Liver (tissue), 8 donors: ENCODE measurements at regions not wholly inside any gene's neighbourhood (a gene's known extent, or its start where the extent isn't known, plus 50 kb on each side); places are given as distances from the start of the nearest gene placed in this dataset.

ENCODE experiments used
- DNase-seq: peaks from one replicate; pipeline ENCODE4 v3.0.0-alpha.2; 2017; ENCODE audit warnings: low spot score
- H3K27ac ChIP-seq, 2 donors: one replicate each; pipeline ENCODE4 v1.7.0; 2013; ENCODE audit warnings: inconsistent platforms in 2 of 2, low read length in 2 of 2, control low read depth in 1 of 2, low read depth in 1 of 2, mild to moderate bottlenecking in 1 of 2
- H3K27me3 ChIP-seq, 4 donors: one replicate each; pipeline versions ENCODE4 v1.6.1 to v1.7.0; 2013; ENCODE audit warnings: low read length in 3 of 4, inconsistent platforms in 1 of 4, mild to moderate bottlenecking in 1 of 4, moderate library complexity in 1 of 4; ENCODE audit not compliant: control insufficient read depth in 4 of 4, insufficient read depth in 4 of 4
- H3K36me3 ChIP-seq, 4 donors: one replicate each; pipeline versions ENCODE4 v1.6.1 to v1.7.0; 2013; ENCODE audit warnings: low read length in 3 of 4, mild to moderate bottlenecking in 3 of 4, low read depth in 1 of 4, moderate library complexity in 1 of 4; ENCODE audit not compliant: control insufficient read depth in 4 of 4, insufficient read depth in 3 of 4
- H3K4me1 ChIP-seq, 4 donors: one replicate each; pipeline versions ENCODE4 v1.6.1 to v1.7.0; 2013; ENCODE audit warnings: low read length in 3 of 4, mild to moderate bottlenecking in 3 of 4, moderate library complexity in 1 of 4; ENCODE audit not compliant: control insufficient read depth in 4 of 4, insufficient read depth in 4 of 4
- H3K4me3 ChIP-seq, 3 donors: one replicate each; pipeline versions ENCODE4 v1.6.1 to v1.7.0; 2013; ENCODE audit warnings: low read length in 3 of 3, control low read depth in 1 of 3, low read depth in 1 of 3, mild to moderate bottlenecking in 1 of 3
- H3K9ac ChIP-seq, 2 donors: one replicate each; pipeline ENCODE4 v1.7.0; 2013; ENCODE audit warnings: low read length in 2 of 2, mild to moderate bottlenecking in 2 of 2, moderate library complexity in 2 of 2, control low read depth in 1 of 2, low read depth in 1 of 2
- H3K9me3 ChIP-seq, 4 donors: one replicate each; pipeline versions ENCODE4 v1.6.1 to v1.7.0; 2013; ENCODE audit warnings: low read length in 3 of 4; ENCODE audit not compliant: control insufficient read depth in 4 of 4
- ATF3 ChIP-seq: IDR thresholded peaks from 2 replicates; pipeline ENCODE4 v1.6.1; 2016; ENCODE audit warnings: antibody characterized with exemption
- CTCF ChIP-seq: fragments of 150-350 bp; IDR thresholded peaks from 2 replicates; pipeline ENCODE4 v1.5.1; 2017; ENCODE audit warnings: improper control_type of control experiment, low read depth, low read length; ENCODE audit not compliant: missing input control
- EGR1 ChIP-seq, 2 donors: IDR thresholded peaks; 2 replicates each; pipeline ENCODE4 v1.6.1; 2016 to 2018; ENCODE audit warnings: antibody characterized with exemption in 2 of 2, low read depth in 2 of 2
- FOXA1 ChIP-seq: IDR thresholded peaks from 2 replicates; pipeline ENCODE4 v1.6.1; 2016; ENCODE audit warnings: antibody characterized with exemption
- FOXA2 ChIP-seq: IDR thresholded peaks from 2 replicates; pipeline ENCODE4 v1.6.1; 2016; ENCODE audit warnings: antibody characterized with exemption
- GABPA ChIP-seq, 2 donors: IDR thresholded peaks in 1 of 2; conservative IDR thresholded peaks in 1 of 2; 2 replicates each; pipeline ENCODE4 v1.6.1; 2016; ENCODE audit warnings: antibody characterized with exemption in 2 of 2, mild to moderate bottlenecking in 1 of 2, moderate library complexity in 1 of 2
- HNF4G ChIP-seq: IDR thresholded peaks from 2 replicates; pipeline ENCODE4 v1.6.1; 2016; ENCODE audit warnings: antibody characterized with exemption
- JUND ChIP-seq, 2 donors: IDR thresholded peaks; 2 replicates each; pipeline ENCODE4 v1.6.1; 2016; ENCODE audit warnings: antibody characterized with exemption in 2 of 2
- MAX ChIP-seq: IDR thresholded peaks from 2 replicates; pipeline ENCODE4 v1.6.1; 2016; ENCODE audit warnings: antibody characterized with exemption
- NR2F2 ChIP-seq: IDR thresholded peaks from 2 replicates; pipeline ENCODE4 v1.6.1; 2016; ENCODE audit warnings: antibody characterized with exemption
- RAD21 ChIP-seq, 2 donors: IDR thresholded peaks; 2 replicates each; pipeline ENCODE4 v1.6.1; 2016; ENCODE audit warnings: antibody characterized with exemption in 2 of 2, mild to moderate bottlenecking in 2 of 2
- REST ChIP-seq: IDR thresholded peaks from 2 replicates; pipeline ENCODE4 v1.6.1; 2016; ENCODE audit warnings: antibody characterized with exemption, mild to moderate bottlenecking
- RXRA ChIP-seq, 2 donors: IDR thresholded peaks; 2 replicates each; pipeline ENCODE4 v1.6.1; 2017 to 2018; ENCODE audit warnings: antibody characterized with exemption in 2 of 2, mild to moderate bottlenecking in 1 of 2
- SP1 ChIP-seq: IDR thresholded peaks from 2 replicates; pipeline ENCODE4 v1.6.1; 2018; ENCODE audit warnings: antibody characterized with exemption, mild to moderate bottlenecking
- TAF1 ChIP-seq: conservative IDR thresholded peaks from 2 replicates; pipeline ENCODE4 v1.6.1; 2016; ENCODE audit warnings: antibody characterized with exemption, mild to moderate bottlenecking
- YY1 ChIP-seq: IDR thresholded peaks from 2 replicates; pipeline ENCODE4 v1.6.1; 2016; ENCODE audit warnings: antibody characterized with exemption, mild to moderate bottlenecking
- ZBTB33 ChIP-seq: IDR thresholded peaks from 2 replicates; pipeline ENCODE4 v1.6.1; 2016; ENCODE audit warnings: antibody characterized with exemption
- whole genome bisulfite sequencing: extraction: QIAGEN DNeasy Blood & Tissue Kit; methylation state at CpG from one replicate; pipeline ENCODE4 v1.1.7; 2013; 5-methylcytosine and 5-hydroxymethylcytosine counted together
- donor health status: healthy.
- donor health status: healthy.
- donor health status: healthy.
- donor health status: healthy.
- donor health status: healthy.

- Histone ChIP-seq H3K36me3 (no peaks in the 10 kb centered on the region), H3K27ac (no peak overlapping the region), H3K9me3 (no peaks in the 10 kb centered on the region), H3K27me3 (no peaks in the 10 kb centered on the region), H3K9ac (no peak overlapping the region), H3K4me1 (no peaks in the 10 kb centered on the region), H3K4me3 (no peak overlapping the region)
- 80% methylated on average over 1 of the region's 1 CpG for WGBS
- no peak for DNase-seq
- TF ChIP-seq FOXA1 (no peak), ZBTB33 (no peak), NR2F2 (no peak), TAF1 (no peak), FOXA2 (no peak), SP1 (no peak), JUND (IDR thresholded peaks at IDR 0.05) (no peak), RXRA (IDR thresholded peaks at IDR 0.05) (no peak), HNF4G (no peak), MAX (no peak), RAD21 (IDR thresholded peaks at IDR 0.05) (no peak), EGR1 (IDR thresholded peaks at IDR 0.05; ENCODE audit: low read depth in 2 of 2) (no peak), GABPA (IDR thresholded peaks at IDR 0.05 in 1 of 2, conservative IDR thresholded peaks at IDR 0.05 in 1 of 2) (no peak), CTCF (no peak), YY1 (no peak)
These were observed 350.9 kb downstream of the LTN1 start for GRCh38 chr21:28641731-28642130.

- 78% methylated on average over 5 of the region's 5 CpGs for WGBS
- no peak for DNase-seq
- Histone ChIP-seq H3K9ac (no peak overlapping the region), H3K4me3 (no peak overlapping the region), H3K27ac (no peak overlapping the region), H3K9me3 (no peaks in the 10 kb centered on the region), H3K4me1 (no peaks in the 10 kb centered on the region), H3K36me3 (no peaks in the 10 kb centered on the region), H3K27me3 (no peaks in the 10 kb centered on the region)
- TF ChIP-seq SP1 (no peak), FOXA1 (no peak), RAD21 (IDR thresholded peaks at IDR 0.05) (no peak), JUND (IDR thresholded peaks at IDR 0.05) (no peak)
These were observed 352.4 kb downstream of the LTN1 start for GRCh38 chr21:28640326-28640725.

GRCh38 chr21:28639737-28640136, 352.9 kb downstream of the LTN1 start:
- DNase-seq: no peak
- Histone ChIP-seq H3K4me1 (no peaks in the 10 kb centered on the region), H3K9me3 (no peaks in the 10 kb centered on the region), H3K9ac (no peak overlapping the region), H3K27ac (no peak overlapping the region), H3K27me3 (no peaks in the 10 kb centered on the region), H3K4me3 (no peak overlapping the region), H3K36me3 (no peaks in the 10 kb centered on the region)
- WGBS: 97% methylated on average over 1 of the region's 1 CpG
- TF ChIP-seq GABPA (IDR thresholded peaks at IDR 0.05 in 1 of 2, conservative IDR thresholded peaks at IDR 0.05 in 1 of 2) (no peak), FOXA1 (no peak), REST (no peak), EGR1 (IDR thresholded peaks at IDR 0.05; ENCODE audit: low read depth in 2 of 2) (no peak), ATF3 (no peak), NR2F2 (no peak), CTCF (no peak), FOXA2 (no peak), SP1 (no peak), MAX (no peak)
